ENCODE measurements at regions not wholly inside any gene's neighbourhood (a gene's known extent, or its start where the extent isn't known, plus 50 kb on each side); places are given as distances from the start of the nearest gene placed in this dataset.

DNA sequence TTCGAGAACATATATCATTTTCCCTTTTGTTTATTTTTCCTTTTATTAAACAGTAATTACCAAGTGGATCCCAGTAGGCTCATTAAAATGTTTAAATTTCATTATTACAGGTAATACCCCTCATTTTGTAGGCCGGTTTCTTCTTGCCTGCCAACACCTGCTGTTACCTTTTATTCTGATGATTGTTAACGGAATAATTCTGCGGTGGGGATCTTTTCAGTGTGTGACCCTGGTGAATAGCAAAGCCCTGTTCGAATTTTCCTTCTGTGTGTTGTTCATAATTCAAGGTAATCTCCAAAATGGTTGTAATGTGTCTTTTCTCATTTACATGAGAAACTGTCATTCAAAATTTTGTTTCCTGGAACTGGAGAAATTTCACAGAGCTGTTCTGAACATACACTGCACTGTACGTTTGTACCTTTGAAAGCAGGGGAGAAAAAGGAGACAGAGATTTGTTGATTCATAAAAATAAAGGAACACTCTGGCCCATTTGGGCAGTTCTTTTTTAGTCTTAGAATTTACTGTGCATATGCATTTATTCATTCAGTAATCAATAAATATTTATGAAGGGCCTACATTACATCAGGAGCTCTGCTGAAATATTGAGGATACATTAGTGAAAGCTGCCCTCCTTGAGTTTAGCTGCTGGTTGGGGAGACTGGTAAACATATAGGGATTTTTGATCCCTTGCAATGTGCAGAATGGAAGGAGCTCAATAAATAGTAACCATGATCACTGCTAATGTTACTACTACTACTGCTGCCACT is 502.0 kb downstream of the QKI start:
- Histone ChIP-seq H3K4me2 (ENCODE audit: low read length) (no peak overlapping the region), H4K20me1 (ENCODE audit: control insufficient read depth, insufficient read depth, low read depth, low read length) (no peaks in the 10 kb centered on the region), H3K27me3 (ENCODE audit: control insufficient read depth, low read length) (no peaks in the 10 kb centered on the region), H3K79me2 (ENCODE audit: control insufficient read depth, low read length) (no peaks in the 10 kb centered on the region), H3K4me3 (ENCODE audit: low read length) (no peak overlapping the region), H3K9me2 (replicated peaks; ENCODE audit: control insufficient read depth, low read length) (no peaks in the 10 kb centered on the region), H3K36me3 (ENCODE audit: control insufficient read depth, low read length) (no peaks in the 10 kb centered on the region), H3K9me3 (ENCODE audit: control insufficient read depth, insufficient read depth, low read length) (no peaks in the 10 kb centered on the region), H3F3A (ENCODE audit: control insufficient read depth, insufficient read depth) (no peaks in the 10 kb centered on the region), H3K27ac (ENCODE audit: low read depth, low read length) (no peak overlapping the region), H3K4me1 (ENCODE audit: control insufficient read depth, low read length) (no peaks in the 10 kb centered on the region)
- no peak for TF ChIP-seq CTCF (IDR thresholded peaks at IDR 0.05; ENCODE audit: low read depth, low read length, poor library complexity, severe bottlenecking)
- no peak for TF ChIP-seq EZH2phosphoT487 (IDR thresholded peaks at IDR 0.05; ENCODE audit: borderline replicate concordance, low read length)

GRCh38 chr6:163915131-163915530 is 500.6 kb downstream of the QKI start:
- Histone ChIP-seq H3K79me2 (ENCODE audit: control insufficient read depth, low read length) (no peaks in the 10 kb centered on the region), H3F3A (ENCODE audit: control insufficient read depth, insufficient read depth) (no peaks in the 10 kb centered on the region), H3K4me2 (ENCODE audit: low read length) (no peak overlapping the region), H3K9me3 (ENCODE audit: control insufficient read depth, insufficient read depth, low read length) (no peaks in the 10 kb centered on the region), H3K27me3 (ENCODE audit: control insufficient read depth, low read length) (no peaks in the 10 kb centered on the region), H3K4me1 (ENCODE audit: control insufficient read depth, low read length) (no peaks in the 10 kb centered on the region), H3K4me3 (ENCODE audit: low read length) (no peak overlapping the region), H3K36me3 (ENCODE audit: control insufficient read depth, low read length) (no peaks in the 10 kb centered on the region), H3K27ac (ENCODE audit: low read depth, low read length) (no peak overlapping the region), H3K9me2 (replicated peaks; ENCODE audit: control insufficient read depth, low read length) (no peaks in the 10 kb centered on the region), H4K20me1 (ENCODE audit: control insufficient read depth, insufficient read depth, low read depth, low read length) (no peaks in the 10 kb centered on the region)
- TF ChIP-seq CTCF (IDR thresholded peaks at IDR 0.05; ENCODE audit: low read depth, low read length, poor library complexity, severe bottlenecking) (no peak), EZH2phosphoT487 (IDR thresholded peaks at IDR 0.05; ENCODE audit: borderline replicate concordance, low read length) (no peak)

DNA sequence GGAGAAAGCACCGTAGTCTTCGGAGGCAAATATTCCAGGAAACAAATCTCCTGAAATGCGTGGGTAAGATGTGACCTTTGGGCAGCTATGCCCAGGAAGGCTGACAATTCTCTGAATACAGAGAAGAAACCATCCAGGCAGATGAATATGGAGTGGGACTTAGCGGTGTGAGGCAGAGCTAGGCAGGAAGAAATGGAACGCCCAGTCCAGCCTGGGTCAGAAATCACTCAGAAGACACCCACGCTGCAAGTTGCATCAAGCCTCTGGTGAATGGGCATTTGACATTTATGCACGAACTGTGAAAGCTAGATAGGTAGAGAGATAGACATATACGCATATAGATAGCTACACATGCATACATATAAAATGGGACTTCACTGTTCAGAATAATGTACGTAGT is 498.5 kb downstream of the QKI start:
- Histone ChIP-seq H3K9me2 (replicated peaks; ENCODE audit: control insufficient read depth, low read length) (no peaks in the 10 kb centered on the region), H3K4me1 (ENCODE audit: control insufficient read depth, low read length) (no peaks in the 10 kb centered on the region), H3K36me3 (ENCODE audit: control insufficient read depth, low read length) (no peaks in the 10 kb centered on the region)

More for the DNA sequence above, 498.5 kb downstream of the QKI start:
- no peak overlapping the region for H3K27ac ChIP-seq (ENCODE audit: low read depth, low read length)
- TF ChIP-seq CTCF (IDR thresholded peaks at IDR 0.05; ENCODE audit: low read depth, low read length, poor library complexity, severe bottlenecking) (no peak), EZH2phosphoT487 (IDR thresholded peaks at IDR 0.05; ENCODE audit: borderline replicate concordance, low read length) (no peak)
- no peaks in the 10 kb centered on the region for H4K20me1 ChIP-seq (ENCODE audit: control insufficient read depth, insufficient read depth, low read depth, low read length)
- no peak overlapping the region for H3K4me2 ChIP-seq (ENCODE audit: low read length)
- no peak overlapping the region for H3K4me3 ChIP-seq (ENCODE audit: low read length)
- H3K9me3 ChIP-seq (ENCODE audit: control insufficient read depth, insufficient read depth, low read length): no peaks in the 10 kb centered on the region
- H3K27me3 ChIP-seq (ENCODE audit: control insufficient read depth, low read length): no peaks in the 10 kb centered on the region
- H3F3A ChIP-seq (ENCODE audit: control insufficient read depth, insufficient read depth): no peaks in the 10 kb centered on the region
- no peaks in the 10 kb centered on the region for H3K79me2 ChIP-seq (ENCODE audit: control insufficient read depth, low read length)
